CD4-positive, alpha-beta T cell treated with Interleukin-12 subunit alpha and Interleukin-12 subunit beta, for 1 hour (primary cell): ENCODE measurements at regions not wholly inside any gene's neighbourhood (a gene's known extent, or its start where the extent isn't known, plus 50 kb on each side); places are given as distances from the start of the nearest gene placed in this dataset.

Experiments used
- DNase-seq: peaks from one replicate; pipeline ENCODE4 v3.0.0-alpha.2; 2020

- no peak for DNase-seq
Observed at GRCh38 chr18:61727241-61728193, 165.3 kb downstream of the RNF152 start.

DNA sequence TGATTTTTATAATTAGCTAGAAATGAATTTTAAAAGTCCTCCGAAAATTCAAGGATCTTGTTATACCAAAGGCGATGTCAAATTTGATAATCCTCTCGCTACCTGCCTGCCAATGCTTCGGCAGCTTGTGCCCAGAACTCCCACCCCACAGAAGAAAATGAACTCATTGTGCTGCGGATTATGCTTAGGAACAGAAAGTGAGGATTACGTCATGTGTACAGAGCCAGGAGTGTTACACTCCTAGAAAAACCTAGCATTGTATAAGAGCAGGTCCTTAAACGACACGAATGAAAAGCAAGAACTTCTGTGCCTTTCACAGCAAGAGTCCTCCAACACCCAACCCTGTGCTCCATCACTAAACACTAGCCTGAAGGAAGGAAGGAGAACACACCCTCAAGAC lies 168.3 kb downstream of the RNF152 start:
- no peak for DNase-seq

DNA sequence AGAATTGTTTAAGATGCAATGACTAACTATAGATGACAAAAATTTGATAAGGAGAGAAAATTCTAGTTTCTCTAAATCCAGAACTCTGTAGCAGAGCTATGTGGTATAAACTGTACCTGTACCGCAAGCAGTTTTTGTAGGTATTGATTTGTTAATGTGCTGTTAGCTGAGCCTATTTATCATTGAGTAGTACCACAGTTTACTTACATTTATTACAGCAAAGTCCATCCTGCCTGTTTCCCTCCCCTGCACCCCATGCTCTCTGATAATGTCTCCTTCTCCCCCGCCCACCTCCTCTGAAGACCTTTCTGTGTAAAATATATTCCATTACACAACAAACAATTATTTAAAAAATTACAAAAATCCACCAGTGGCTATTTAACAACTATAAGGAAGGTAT lies 170.6 kb downstream of the RNF152 start:
- no peak for DNase-seq

GRCh38 chr18:61720496-61720895 lies 172.3 kb downstream of the RNF152 start:
- no peak for DNase-seq

- no peak for DNase-seq
Observed at GRCh38 chr18:61719671-61720070, 173.1 kb downstream of the RNF152 start.

GRCh38 chr18:61718944-61719343 lies 173.9 kb downstream of the RNF152 start:
- no peak for DNase-seq

DNA sequence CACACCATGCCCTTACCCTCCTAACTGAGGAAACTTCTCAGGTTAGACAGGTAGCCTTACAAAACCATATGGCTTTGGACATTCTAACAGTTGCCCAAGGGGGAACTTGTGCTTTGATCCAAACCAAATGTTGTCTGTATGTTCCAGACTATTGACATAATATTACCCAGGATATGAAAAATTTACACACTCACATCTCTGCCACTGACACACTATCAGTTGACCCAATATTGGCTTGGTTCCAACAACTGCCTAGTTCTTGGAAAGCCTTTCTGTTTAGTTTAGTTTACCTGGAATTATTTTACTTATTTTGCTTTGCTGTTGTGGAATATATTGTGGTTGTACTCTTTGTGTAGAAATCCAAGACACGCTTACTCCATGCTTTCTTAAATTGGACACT lies 178.4 kb downstream of the RNF152 start:
- DNase-seq, result no peak

DNA sequence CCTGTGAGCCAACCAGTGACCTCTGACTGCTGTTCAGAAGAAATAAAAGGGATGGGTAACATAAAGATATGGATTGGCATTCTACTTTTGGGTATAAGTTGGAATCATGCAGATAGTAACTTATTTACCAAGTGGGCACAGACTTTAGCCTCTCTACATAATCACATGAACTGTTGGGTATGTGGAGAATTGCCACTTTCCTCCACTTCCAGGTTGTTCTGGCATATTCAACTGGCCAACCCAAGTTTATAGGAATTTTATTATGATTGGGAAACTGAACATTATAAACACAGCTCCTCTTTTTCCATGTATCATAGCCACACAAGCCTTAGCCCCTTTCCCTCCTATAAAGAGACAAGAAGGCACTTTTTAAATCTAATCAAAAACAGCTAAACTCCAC lies 179.3 kb downstream of the RNF152 start:
- DNase-seq, result no peak

DNA sequence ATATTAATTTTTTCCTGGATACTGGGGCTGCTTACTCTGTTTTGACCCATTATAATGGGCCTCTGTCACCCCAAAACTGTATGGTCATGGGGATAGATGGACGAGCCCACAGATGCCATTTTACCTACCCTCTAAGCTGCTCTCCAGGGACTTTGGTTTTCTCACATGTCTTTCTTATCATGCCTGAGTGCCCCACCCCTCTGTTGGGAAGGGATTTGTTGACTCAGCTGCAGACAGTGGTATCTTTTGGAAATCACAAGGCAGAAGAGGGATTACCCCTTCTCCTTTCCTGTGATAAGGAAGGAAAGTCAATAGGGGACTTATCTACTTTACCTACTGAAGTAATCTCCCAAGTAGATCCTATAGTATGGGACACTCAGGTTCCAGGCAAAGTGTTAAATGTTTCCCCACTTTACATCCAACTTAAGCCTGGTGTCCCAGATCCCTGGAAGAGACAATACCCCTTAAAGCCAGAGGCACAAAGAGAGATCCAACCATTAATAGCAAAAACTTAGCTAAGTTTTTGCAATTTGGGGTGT lies 182.7 kb downstream of the RNF152 start:
- DNase-seq, result no peak

DNA sequence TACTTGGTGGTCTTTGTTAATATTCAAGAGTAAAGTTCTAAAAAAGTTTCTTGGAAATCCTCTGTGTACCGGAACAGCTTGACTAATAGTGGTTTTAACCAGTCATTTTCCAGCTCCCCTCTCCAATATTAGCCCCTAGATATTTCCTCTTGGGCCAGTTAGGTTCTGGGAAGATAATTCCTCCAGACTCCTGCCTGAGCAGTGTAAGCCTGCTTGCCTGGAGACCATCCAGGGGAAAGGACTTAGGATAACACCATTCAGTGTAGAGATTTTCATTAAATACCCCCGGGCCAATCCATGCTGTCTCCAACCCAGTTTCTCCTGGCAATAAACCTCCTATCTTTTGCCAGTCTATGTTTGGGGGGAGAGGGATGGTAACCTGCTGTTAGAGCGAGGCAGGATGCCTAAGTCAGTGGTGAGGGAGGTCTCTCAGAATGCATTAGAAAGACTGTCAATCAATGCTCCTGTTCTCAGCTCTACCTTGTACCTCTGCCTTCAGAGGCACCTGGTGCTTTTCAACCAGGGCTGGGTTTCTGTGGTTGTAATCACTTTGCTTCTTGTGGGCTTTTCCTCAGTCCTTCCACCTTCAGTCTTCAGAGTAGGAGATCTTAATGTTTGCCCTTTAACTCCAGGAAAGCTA lies 186.4 kb downstream of the RNF152 start:
- no peak for DNase-seq

DNA sequence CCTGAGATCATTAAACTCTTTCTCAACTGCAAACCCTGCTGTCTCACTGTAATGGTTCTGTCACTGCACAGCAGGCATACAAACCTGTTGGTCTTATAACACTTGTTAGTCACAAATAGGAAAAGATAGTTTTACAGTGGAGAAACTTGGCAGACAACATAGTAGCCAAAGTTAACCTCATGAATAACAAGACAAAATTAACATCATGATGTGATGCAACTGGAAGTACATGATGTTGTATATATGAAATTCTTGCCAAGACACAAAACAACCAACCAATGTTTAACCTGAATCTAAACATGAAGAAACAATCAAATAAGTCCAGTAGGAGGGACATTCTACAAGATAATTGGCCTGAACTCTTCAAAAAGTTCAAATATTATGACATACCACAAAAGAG lies 189.3 kb downstream of the RNF152 start:
- DNase-seq, result no peak

GRCh38 chr18:61702007-61702406 lies 190.8 kb downstream of the RNF152 start:
- DNase-seq, result no peak

- DNase-seq, result no peak
Observed at GRCh38 chr18:61699397-61700110, 193.3 kb downstream of the RNF152 start.

- DNase-seq, result no peak
Observed at GRCh38 chr18:61697306-61697909, 195.4 kb downstream of the RNF152 start.

DNA sequence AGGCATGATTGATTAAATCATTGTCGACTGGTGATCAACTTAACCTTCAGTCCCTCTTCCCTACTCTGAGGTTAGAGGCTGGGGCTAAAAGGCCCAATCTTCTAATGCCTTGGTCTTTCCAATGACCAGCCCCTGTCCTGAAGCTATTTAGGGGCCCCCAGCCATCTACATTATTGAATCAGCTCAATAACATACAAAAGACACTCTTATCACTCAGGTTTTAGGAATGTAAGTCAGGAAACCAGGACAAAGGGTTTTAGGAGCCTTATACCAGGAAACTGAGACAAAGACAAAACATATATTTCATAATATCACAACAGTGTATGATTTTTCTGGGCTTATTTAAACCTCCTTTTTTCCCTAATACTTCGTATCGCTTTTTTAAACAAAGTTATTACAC lies 198.6 kb downstream of the RNF152 start:
- no peak for DNase-seq

- no peak for DNase-seq
Observed at GRCh38 chr18:61690418-61691138, 202.2 kb downstream of the RNF152 start.

GRCh38 chr18:61687317-61687716 lies 205.5 kb downstream of the RNF152 start:
- DNase-seq, result no peak

- DNase-seq, result no peak
Observed at GRCh38 chr18:61683856-61684255, 209.0 kb downstream of the RNF152 start.

DNA sequence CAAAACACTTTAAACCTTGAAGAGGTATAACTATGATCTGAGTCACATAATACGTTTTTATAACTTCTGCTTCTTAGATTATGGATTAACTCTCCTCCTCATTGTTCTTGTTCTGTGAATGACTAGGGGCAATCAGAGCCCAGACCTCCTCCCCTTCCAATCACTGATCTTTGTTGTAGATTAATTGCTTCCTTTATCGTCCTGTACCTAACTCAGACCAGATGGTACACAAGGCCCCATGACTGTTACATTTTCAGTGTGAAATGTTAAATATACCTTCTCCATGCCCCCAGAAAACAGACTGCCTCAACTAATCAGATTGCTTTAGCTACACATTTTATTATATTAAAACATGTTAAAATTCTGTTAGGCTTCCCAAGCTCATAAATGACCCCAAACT lies 211.7 kb downstream of the RNF152 start:
- no peak for DNase-seq

- DNase-seq, result no peak
Observed at GRCh38 chr18:61679836-61680235, 213.0 kb downstream of the RNF152 start.

GRCh38 chr18:61677435-61677970 lies 215.3 kb downstream of the RNF152 start:
- no peak for DNase-seq
